ENCODE measurements at regions not wholly inside any gene's neighbourhood (a gene's known extent, or its start where the extent isn't known, plus 50 kb on each side); places are given as distances from the start of the nearest gene placed in this dataset.

DNA sequence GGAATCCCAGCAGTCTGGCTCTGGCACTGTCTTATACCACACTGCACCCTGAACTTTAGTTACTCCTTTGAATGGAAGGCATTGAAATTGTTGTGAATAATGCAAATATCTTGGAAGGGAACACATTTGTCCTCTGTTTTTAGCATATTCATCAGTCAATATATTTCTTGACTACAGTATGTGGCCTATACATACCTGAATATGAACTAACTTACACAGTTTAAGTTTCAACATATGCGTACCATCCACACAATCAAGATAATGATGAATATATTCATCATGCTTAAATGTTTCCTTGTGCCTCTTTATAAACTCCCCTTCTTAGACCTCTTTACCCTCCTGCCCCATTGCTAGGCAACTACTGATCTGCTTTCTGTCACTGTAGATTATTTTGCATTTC lies 145.7 kb upstream of the ESX1 start:
- WGBS (ENCODE audit: low lambda C conversion rate), result 11% methylated on average over 1 of the region's 1 CpG
- no peak overlapping the region for H3K9ac ChIP-seq (ENCODE audit: insufficient read depth, low read depth, low read length)
- H3K4me2 ChIP-seq (ENCODE audit: low read depth, low read length), result no peak overlapping the region
- no peak overlapping the region for H2AFZ ChIP-seq (ENCODE audit: low read length)
- no peaks in the 10 kb centered on the region for H4K20me1 ChIP-seq (ENCODE audit: insufficient read depth, low read length)
- TF ChIP-seq, protein P1, sequence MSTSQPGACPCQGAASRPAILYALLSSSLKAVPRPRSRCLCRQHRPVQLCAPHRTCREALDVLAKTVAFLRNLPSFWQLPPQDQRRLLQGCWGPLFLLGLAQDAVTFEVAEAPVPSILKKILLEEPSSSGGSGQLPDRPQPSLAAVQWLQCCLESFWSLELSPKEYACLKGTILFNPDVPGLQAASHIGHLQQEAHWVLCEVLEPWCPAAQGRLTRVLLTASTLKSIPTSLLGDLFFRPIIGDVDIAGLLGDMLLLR (CRISPR knock-in tag; IDR thresholded peaks at IDR 0.05), result no peak
- TF ChIP-seq THYN1 (CRISPR knock-in tag; IDR thresholded peaks at IDR 0.05; ENCODE audit: borderline replicate concordance, low read depth) (no peak), TRIM24 (CRISPR knock-in tag; IDR thresholded peaks at IDR 0.05) (no peak), ZNF367 (CRISPR knock-in tag; IDR thresholded peaks at IDR 0.05; ENCODE audit: borderline replicate concordance) (no peak), MXI1 (IDR thresholded peaks at IDR 0.05; ENCODE audit: borderline replicate concordance, low read depth, low read length) (no peak), ZNF543 (CRISPR knock-in tag; IDR thresholded peaks at IDR 0.05) (no peak), SP140L (CRISPR knock-in tag; IDR thresholded peaks at IDR 0.05; ENCODE audit: borderline replicate concordance) (no peak), NCOA2 (CRISPR knock-in tag; IDR thresholded peaks at IDR 0.05) (no peak)
- TF ChIP-seq, protein P2, sequence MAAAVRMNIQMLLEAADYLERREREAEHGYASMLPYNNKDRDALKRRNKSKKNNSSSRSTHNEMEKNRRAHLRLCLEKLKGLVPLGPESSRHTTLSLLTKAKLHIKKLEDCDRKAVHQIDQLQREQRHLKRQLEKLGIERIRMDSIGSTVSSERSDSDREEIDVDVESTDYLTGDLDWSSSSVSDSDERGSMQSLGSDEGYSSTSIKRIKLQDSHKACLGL (CRISPR knock-in tag; IDR thresholded peaks at IDR 0.05), result no peak
- TF ChIP-seq, protein P3, sequence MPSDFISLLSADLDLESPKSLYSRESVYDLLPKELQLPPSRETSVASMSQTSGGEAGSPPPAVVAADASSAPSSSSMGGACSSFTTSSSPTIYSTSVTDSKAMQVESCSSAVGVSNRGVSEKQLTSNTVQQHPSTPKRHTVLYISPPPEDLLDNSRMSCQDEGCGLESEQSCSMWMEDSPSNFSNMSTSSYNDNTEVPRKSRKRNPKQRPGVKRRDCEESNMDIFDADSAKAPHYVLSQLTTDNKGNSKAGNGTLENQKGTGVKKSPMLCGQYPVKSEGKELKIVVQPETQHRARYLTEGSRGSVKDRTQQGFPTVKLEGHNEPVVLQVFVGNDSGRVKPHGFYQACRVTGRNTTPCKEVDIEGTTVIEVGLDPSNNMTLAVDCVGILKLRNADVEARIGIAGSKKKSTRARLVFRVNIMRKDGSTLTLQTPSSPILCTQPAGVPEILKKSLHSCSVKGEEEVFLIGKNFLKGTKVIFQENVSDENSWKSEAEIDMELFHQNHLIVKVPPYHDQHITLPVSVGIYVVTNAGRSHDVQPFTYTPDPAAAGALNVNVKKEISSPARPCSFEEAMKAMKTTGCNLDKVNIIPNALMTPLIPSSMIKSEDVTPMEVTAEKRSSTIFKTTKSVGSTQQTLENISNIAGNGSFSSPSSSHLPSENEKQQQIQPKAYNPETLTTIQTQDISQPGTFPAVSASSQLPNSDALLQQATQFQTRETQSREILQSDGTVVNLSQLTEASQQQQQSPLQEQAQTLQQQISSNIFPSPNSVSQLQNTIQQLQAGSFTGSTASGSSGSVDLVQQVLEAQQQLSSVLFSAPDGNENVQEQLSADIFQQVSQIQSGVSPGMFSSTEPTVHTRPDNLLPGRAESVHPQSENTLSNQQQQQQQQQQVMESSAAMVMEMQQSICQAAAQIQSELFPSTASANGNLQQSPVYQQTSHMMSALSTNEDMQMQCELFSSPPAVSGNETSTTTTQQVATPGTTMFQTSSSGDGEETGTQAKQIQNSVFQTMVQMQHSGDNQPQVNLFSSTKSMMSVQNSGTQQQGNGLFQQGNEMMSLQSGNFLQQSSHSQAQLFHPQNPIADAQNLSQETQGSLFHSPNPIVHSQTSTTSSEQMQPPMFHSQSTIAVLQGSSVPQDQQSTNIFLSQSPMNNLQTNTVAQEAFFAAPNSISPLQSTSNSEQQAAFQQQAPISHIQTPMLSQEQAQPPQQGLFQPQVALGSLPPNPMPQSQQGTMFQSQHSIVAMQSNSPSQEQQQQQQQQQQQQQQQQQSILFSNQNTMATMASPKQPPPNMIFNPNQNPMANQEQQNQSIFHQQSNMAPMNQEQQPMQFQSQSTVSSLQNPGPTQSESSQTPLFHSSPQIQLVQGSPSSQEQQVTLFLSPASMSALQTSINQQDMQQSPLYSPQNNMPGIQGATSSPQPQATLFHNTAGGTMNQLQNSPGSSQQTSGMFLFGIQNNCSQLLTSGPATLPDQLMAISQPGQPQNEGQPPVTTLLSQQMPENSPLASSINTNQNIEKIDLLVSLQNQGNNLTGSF (CRISPR knock-in tag; IDR thresholded peaks at IDR 0.05), result no peak
- no peak for ATAC-seq
- H3K79me2 ChIP-seq (ENCODE audit: insufficient read depth, low read length), result no peaks in the 10 kb centered on the region
- no peak for DNase-seq (ENCODE audit: low spot score)
- in situ Hi-C loops (cut with HindIII; ENCODE audit: extremely low pct_ligation_motif_present, low pct_unique_long_range_greater_than_20kb) (no loop called here), intact Hi-C loops (cut with micrococcal nuclease; ENCODE audit: unreplicated experiment) (no loop called here)
- POLR2A ChIA-PET, result no interaction called here
- FAIRE-seq, result no peak
- H3K4me3 ChIP-seq (replicated peaks in 1 of 3; ENCODE audit: insufficient read depth in 1 of 3, low read depth in 2 of 3, low read length in 3 of 3), result no peak overlapping the region
- H3K9me3 ChIP-seq (ENCODE audit: low read length), result no peaks in the 10 kb centered on the region
- no TSS peak for BruUV-seq (replicated peaks)
- no peaks in the 10 kb centered on the region for H3K4me1 ChIP-seq (ENCODE audit: insufficient read depth, low read length)
- CTCF ChIA-PET (ENCODE audit: low intra/inter-chr PET ratio, low total read pairs), result no interaction called here
- no peaks in the 10 kb centered on the region for H3K27me3 ChIP-seq (ENCODE audit: control insufficient read depth in 1 of 2, insufficient read depth in 2 of 2, low read length in 2 of 2)
- H3K36me3 ChIP-seq (replicated peaks in 1 of 2; ENCODE audit: control insufficient read depth in 1 of 2, insufficient read depth in 2 of 2, low read length in 2 of 2), result no peaks in the 10 kb centered on the region
- H3K27ac ChIP-seq (ENCODE audit: extremely low read length, insufficient read depth, low read length), result no peak overlapping the region
